ENCODE measurements at regions not wholly inside any gene's neighbourhood (a gene's known extent, or its start where the extent isn't known, plus 50 kb on each side); places are given as distances from the start of the nearest gene placed in this dataset.

GRCh38 chr3:28134198-28134597 lies 107.2 kb upstream of the CMC1 start:
- BruUV-seq (replicated peaks): no TSS peak
- H3K9me3 ChIP-seq (replicated peaks; ENCODE audit: control insufficient read depth, insufficient read depth, low read depth, low read length): no peaks in the 10 kb centered on the region
- H3K79me2 ChIP-seq (ENCODE audit: control insufficient read depth, insufficient read depth, low read length): no peaks in the 10 kb centered on the region
- H4K20me1 ChIP-seq (replicated peaks; ENCODE audit: control insufficient read depth, insufficient read depth, low read length): no peaks in the 10 kb centered on the region
- H3K27ac ChIP-seq (ENCODE audit: extremely low read depth, low read depth, low read length): no peak overlapping the region
- TF ChIP-seq ZNF280A (IDR thresholded peaks at IDR 0.05; ENCODE audit: low read depth, partially characterized antibody) (no peak), PML (IDR thresholded peaks at IDR 0.05; ENCODE audit: low read length) (no peak), ZNF668 (CRISPR knock-in tag; IDR thresholded peaks at IDR 0.05) (no peak), NONO (IDR thresholded peaks at IDR 0.05; ENCODE audit: low read depth in 2 of 2, low read length in 1 of 2) (no peak), ZBTB43 (CRISPR knock-in tag; IDR thresholded peaks at IDR 0.05) (no peak), SMC3 (conservative IDR thresholded peaks at IDR 0.05; ENCODE audit: insufficient read depth, low read depth, low read length) (no peak), ELK3 (CRISPR knock-in tag; IDR thresholded peaks at IDR 0.05) (no peak), CEBPZ (IDR thresholded peaks at IDR 0.05; ENCODE audit: borderline replicate concordance, low read depth, low read length) (no peak), NFIX (CRISPR knock-in tag; IDR thresholded peaks at IDR 0.05; ENCODE audit: low read depth) (peak; percentile 93), TAF7 (tag; IDR thresholded peaks at IDR 0.05) (no peak), NFIC (IDR thresholded peaks at IDR 0.05) (peak; percentile 87), BCOR (IDR thresholded peaks at IDR 0.05) (no peak)
- ChIA-PET POLR2A (interaction anchor here (0.6 to 1.2 kb wide), 2 partner anchors 12 to 17 kb away, joined by 3 read pairs; no protein-coding TSS in a partner anchor), CTCF (ENCODE audit: low intra/inter-chr PET ratio) (no interaction called here)
- H3K4me1 ChIP-seq (replicated peaks in 1 of 2; ENCODE audit: control insufficient read depth in 2 of 2, insufficient read depth in 2 of 2, low read length in 2 of 2): no peaks in the 10 kb centered on the region
- no peak for FAIRE-seq
- WGBS (ENCODE audit: insufficient coverage, low coverage, missing lambda C conversion rate): 0% methylated on average over 1 of the region's 1 CpG
- H3K4me2 ChIP-seq (ENCODE audit: insufficient read depth, low read length): no peak overlapping the region
- no peak overlapping the region for H3K4me3 ChIP-seq
- DNase-seq (ENCODE audit: extremely low read depth in 1 of 4, low spot score in 3 of 4): peak in 1 of 4 experiments; percentile 11
- no peaks in the 10 kb centered on the region for H3K36me3 ChIP-seq (ENCODE audit: control insufficient read depth, insufficient read depth, low read length)
- H2AFZ ChIP-seq (ENCODE audit: low read depth, low read length): no peak overlapping the region
- intact Hi-C loops (cut with micrococcal nuclease) (no loop called here), in situ Hi-C loops (cut with MboI) (no loop called here)
- H3K27me3 ChIP-seq (ENCODE audit: control insufficient read depth in 2 of 2, insufficient read depth in 2 of 2, low read length in 2 of 2): no peaks in the 10 kb centered on the region
- H3K9ac ChIP-seq (ENCODE audit: insufficient read depth in 1 of 2, low read depth in 2 of 2, low read length in 2 of 2): no peak overlapping the region
- no peaks in the 10 kb centered on the region for H3K9me1 ChIP-seq (ENCODE audit: control insufficient read depth, insufficient read depth, low read length)
- ATAC-seq: no peak

All from K562 (cell line).